Neural cell (in vitro differentiated cells): ENCODE measurements at regions not wholly inside any gene's neighbourhood (a gene's known extent, or its start where the extent isn't known, plus 50 kb on each side); places are given as distances from the start of the nearest gene placed in this dataset.

Experiments
- H2AFZ ChIP-seq: fragments of 200-600, 300-800 bp; sonication (generic), shearing (Covaris generic); 2 replicates; pipeline ENCODE4 v1.6.0; 2014; ENCODE audit warnings: low read depth, mild to moderate bottlenecking, antibody characterized with exemption, low read length, moderate library complexity
- H3F3A ChIP-seq: fragments of 200-600 bp; shearing (Covaris generic); 2 replicates; pipeline ENCODE4 v1.6.1; 2016; ENCODE audit warnings: mild to moderate bottlenecking, moderate library complexity, mixed read lengths, antibody characterized with exemption, low read length; ENCODE audit not compliant: insufficient read depth, poor library complexity, severe bottlenecking
- H3K27ac ChIP-seq: fragments of 200-600, 300-800 bp; sonication (generic), shearing (Covaris generic); 2 replicates; pipeline ENCODE4 v1.5.1; 2014; ENCODE audit warnings: mild to moderate bottlenecking, low read length, moderate library complexity
- H3K27me3 ChIP-seq: fragments of 300-800, 200-600 bp; sonication (generic), shearing (Covaris generic); 2 replicates; pipeline ENCODE4 v1.6.0; 2014; ENCODE audit warnings: mild to moderate bottlenecking, low read depth, low read length, moderate library complexity; ENCODE audit not compliant: insufficient read depth
- H3K36me3 ChIP-seq: fragments of 300-800, 200-600 bp; sonication (generic), shearing (Covaris generic); 2 replicates; pipeline ENCODE4 v1.5.1; 2014; ENCODE audit warnings: mild to moderate bottlenecking, antibody characterized with exemption, low read length, moderate library complexity; ENCODE audit not compliant: insufficient read depth
- H3K4me2 ChIP-seq: fragments of 300-800, 200-600 bp; sonication (generic), shearing (Covaris generic); 2 replicates; pipeline ENCODE4 v1.6.0; 2014; ENCODE audit warnings: mild to moderate bottlenecking, low read length
- H3K4me3 ChIP-seq: fragments of 300-800, 200-600 bp; sonication (generic), shearing (Covaris generic); 2 replicates; pipeline ENCODE4 v1.5.1; 2014; ENCODE audit warnings: mild to moderate bottlenecking, low read length, moderate library complexity
- H3K79me2 ChIP-seq: fragments of 200-600 bp; shearing (Covaris generic); replicated peaks from 2 replicates; pipeline ENCODE4 v1.6.0; 2014; ENCODE audit warnings: mild to moderate bottlenecking, low read length, moderate library complexity; ENCODE audit not compliant: insufficient read depth
- H3K9ac ChIP-seq: fragments of 300-800, 200-600 bp; sonication (generic), shearing (Covaris generic); 2 replicates; pipeline ENCODE4 v1.6.1; 2016; ENCODE audit warnings: mild to moderate bottlenecking, low read length, mixed read lengths
- H3K9me2 ChIP-seq: fragments of 200-600 bp; shearing (Covaris generic); 2 replicates; pipeline ENCODE4 v1.6.1; 2016; ENCODE audit warnings: mild to moderate bottlenecking, low read length, mixed read lengths; ENCODE audit not compliant: insufficient read depth
- H3K9me3 ChIP-seq: fragments of 200-600, 300-800 bp; sonication (generic), shearing (Covaris generic); 2 replicates; pipeline ENCODE4 v1.6.1; 2016; ENCODE audit warnings: mild to moderate bottlenecking, mixed run types, low read length, moderate library complexity, mixed read lengths
- H4K20me1 ChIP-seq: fragments of 200-600 bp; shearing (Covaris generic); 2 replicates; pipeline ENCODE4 v1.6.1; 2016; ENCODE audit warnings: mild to moderate bottlenecking, mixed run types; ENCODE audit not compliant: insufficient read depth
- CTCF ChIP-seq: fragments of 450-650 bp; IDR thresholded peaks from 2 replicates; pipeline ENCODE4 v1.5.1; 2014; ENCODE audit warnings: antibody characterized with exemption, mild to moderate bottlenecking, moderate library complexity; ENCODE audit not compliant: poor library complexity, severe bottlenecking
- EP300 ChIP-seq: fragments of 450-650 bp; conservative IDR thresholded peaks from 2 replicates; pipeline ENCODE4 v1.6.1; 2014; ENCODE audit warnings: antibody characterized with exemption, mild to moderate bottlenecking, moderate library complexity; ENCODE audit not compliant: poor library complexity, severe bottlenecking
- EZH2 ChIP-seq: fragments of 200-600, 300-800 bp; shearing (Covaris generic), sonication (generic); IDR thresholded peaks from 2 replicates; pipeline ENCODE4 v1.6.1; 2014; ENCODE audit warnings: antibody characterized with exemption, low read length, borderline replicate concordance, mild to moderate bottlenecking; ENCODE audit not compliant: insufficient read depth, poor library complexity, severe bottlenecking
- MXI1 ChIP-seq: fragments of 450-650 bp; conservative IDR thresholded peaks from 2 replicates; pipeline ENCODE4 v1.6.1; 2014; ENCODE audit warnings: antibody characterized with exemption, mild to moderate bottlenecking; ENCODE audit not compliant: poor library complexity, severe bottlenecking
- POLR2AphosphoS5 ChIP-seq: IDR thresholded peaks from 2 replicates; pipeline ENCODE4 v1.6.1; 2012
- RAD21 ChIP-seq: fragments of 450-650 bp; conservative IDR thresholded peaks from 2 replicates; pipeline ENCODE4 v1.6.1; 2014; ENCODE audit warnings: antibody characterized with exemption, mild to moderate bottlenecking, moderate library complexity
- SMC3 ChIP-seq: fragments of 450-650 bp; conservative IDR thresholded peaks from 2 replicates; pipeline ENCODE4 v1.6.1; 2014; ENCODE audit warnings: antibody characterized with exemption, mild to moderate bottlenecking, moderate library complexity; ENCODE audit not compliant: poor library complexity
- TAF1 ChIP-seq: IDR thresholded peaks from 2 replicates; pipeline ENCODE4 v1.6.1; 2012; ENCODE audit warnings: low read depth
- TF ChIP-seq, protein P1 (sequence below): IDR thresholded peaks from 2 replicates; pipeline ENCODE4 v1.6.1; 2012; ENCODE audit warnings: borderline replicate concordance

- Histone ChIP-seq H3K36me3 (no peaks in the 10 kb centered on the region), H2AFZ (no peak overlapping the region), H3K9ac (no peak overlapping the region), H3F3A (no peaks in the 10 kb centered on the region), H3K4me2 (no peak overlapping the region), H3K27me3 (no peaks in the 10 kb centered on the region), H4K20me1 (no peaks in the 10 kb centered on the region), H3K27ac (no peak overlapping the region), H3K9me3 (no peaks in the 10 kb centered on the region), H3K9me2 (no peaks in the 10 kb centered on the region), H3K4me3 (no peak overlapping the region), H3K79me2 (no peaks in the 10 kb centered on the region)
- TF ChIP-seq CTCF (no peak), RAD21 (no peak), MXI1 (no peak), EP300 (no peak), SMC3 (no peak), POLR2AphosphoS5 (no peak), TAF1 (no peak), EZH2 (no peak)
- TF ChIP-seq, protein P1, sequence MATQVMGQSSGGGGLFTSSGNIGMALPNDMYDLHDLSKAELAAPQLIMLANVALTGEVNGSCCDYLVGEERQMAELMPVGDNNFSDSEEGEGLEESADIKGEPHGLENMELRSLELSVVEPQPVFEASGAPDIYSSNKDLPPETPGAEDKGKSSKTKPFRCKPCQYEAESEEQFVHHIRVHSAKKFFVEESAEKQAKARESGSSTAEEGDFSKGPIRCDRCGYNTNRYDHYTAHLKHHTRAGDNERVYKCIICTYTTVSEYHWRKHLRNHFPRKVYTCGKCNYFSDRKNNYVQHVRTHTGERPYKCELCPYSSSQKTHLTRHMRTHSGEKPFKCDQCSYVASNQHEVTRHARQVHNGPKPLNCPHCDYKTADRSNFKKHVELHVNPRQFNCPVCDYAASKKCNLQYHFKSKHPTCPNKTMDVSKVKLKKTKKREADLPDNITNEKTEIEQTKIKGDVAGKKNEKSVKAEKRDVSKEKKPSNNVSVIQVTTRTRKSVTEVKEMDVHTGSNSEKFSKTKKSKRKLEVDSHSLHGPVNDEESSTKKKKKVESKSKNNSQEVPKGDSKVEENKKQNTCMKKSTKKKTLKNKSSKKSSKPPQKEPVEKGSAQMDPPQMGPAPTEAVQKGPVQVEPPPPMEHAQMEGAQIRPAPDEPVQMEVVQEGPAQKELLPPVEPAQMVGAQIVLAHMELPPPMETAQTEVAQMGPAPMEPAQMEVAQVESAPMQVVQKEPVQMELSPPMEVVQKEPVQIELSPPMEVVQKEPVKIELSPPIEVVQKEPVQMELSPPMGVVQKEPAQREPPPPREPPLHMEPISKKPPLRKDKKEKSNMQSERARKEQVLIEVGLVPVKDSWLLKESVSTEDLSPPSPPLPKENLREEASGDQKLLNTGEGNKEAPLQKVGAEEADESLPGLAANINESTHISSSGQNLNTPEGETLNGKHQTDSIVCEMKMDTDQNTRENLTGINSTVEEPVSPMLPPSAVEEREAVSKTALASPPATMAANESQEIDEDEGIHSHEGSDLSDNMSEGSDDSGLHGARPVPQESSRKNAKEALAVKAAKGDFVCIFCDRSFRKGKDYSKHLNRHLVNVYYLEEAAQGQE, result no peak
Observed at GRCh38 chr9:7436754-7437153, 362.8 kb downstream of the DMAC1 start.

DNA sequence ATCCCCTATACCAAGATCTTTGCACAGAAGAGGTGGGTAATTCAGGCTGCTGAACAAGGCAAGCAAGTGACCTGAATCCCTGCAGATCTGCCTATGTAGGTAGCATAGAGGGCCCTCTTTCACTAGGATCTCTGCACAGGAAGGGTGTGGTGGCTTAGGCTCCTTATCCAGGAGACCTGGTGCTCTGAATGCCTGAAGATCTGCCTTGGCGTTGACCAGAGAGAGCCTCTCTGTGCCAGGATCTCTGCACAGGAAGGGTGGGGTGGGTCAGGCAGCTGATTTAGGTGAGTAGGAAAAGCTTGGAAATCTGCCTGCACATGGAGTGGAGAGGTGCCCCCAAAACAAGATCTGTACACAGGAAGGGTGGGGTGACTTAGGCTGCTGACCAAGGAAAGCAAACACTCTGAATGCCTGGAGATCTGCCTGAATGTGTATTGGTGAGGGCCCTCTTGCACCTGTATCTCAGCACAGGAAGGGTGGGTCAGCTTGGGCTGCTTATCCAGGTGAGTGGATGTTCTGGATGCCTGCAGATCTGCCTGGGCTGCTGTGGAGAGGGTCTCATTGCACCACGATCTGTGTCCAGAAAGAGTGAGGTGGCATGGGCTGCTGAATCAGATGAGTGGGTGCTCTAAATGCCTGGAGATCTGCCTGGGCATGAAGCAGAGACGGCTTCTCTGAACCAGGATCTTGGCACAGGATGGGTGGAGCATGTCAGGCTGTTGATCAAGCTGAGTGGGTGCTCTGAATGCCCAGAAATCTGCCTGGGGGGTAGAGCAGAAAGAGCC, 365.9 kb downstream of the DMAC1 start:
- no peaks in the 10 kb centered on the region for H3K9me2 ChIP-seq
- H3K9me3 ChIP-seq, result no peaks in the 10 kb centered on the region
- H3K36me3 ChIP-seq, result no peaks in the 10 kb centered on the region
- H4K20me1 ChIP-seq, result no peaks in the 10 kb centered on the region
- no peak overlapping the region for H2AFZ ChIP-seq
- no peak overlapping the region for H3K9ac ChIP-seq
- no peak overlapping the region for H3K4me3 ChIP-seq
- no peaks in the 10 kb centered on the region for H3K27me3 ChIP-seq
- H3K79me2 ChIP-seq, result no peaks in the 10 kb centered on the region
- H3K4me2 ChIP-seq, result no peak overlapping the region
- TF ChIP-seq POLR2AphosphoS5 (no peak), SMC3 (no peak), TAF1 (no peak), EZH2 (no peak)
- TF ChIP-seq, protein P1, result no peak
- H3K27ac ChIP-seq, result no peak overlapping the region
- no peaks in the 10 kb centered on the region for H3F3A ChIP-seq
